ENCODE measurements at regions not wholly inside any gene's neighbourhood (a gene's known extent, or its start where the extent isn't known, plus 50 kb on each side); places are given as distances from the start of the nearest gene placed in this dataset.

DNA sequence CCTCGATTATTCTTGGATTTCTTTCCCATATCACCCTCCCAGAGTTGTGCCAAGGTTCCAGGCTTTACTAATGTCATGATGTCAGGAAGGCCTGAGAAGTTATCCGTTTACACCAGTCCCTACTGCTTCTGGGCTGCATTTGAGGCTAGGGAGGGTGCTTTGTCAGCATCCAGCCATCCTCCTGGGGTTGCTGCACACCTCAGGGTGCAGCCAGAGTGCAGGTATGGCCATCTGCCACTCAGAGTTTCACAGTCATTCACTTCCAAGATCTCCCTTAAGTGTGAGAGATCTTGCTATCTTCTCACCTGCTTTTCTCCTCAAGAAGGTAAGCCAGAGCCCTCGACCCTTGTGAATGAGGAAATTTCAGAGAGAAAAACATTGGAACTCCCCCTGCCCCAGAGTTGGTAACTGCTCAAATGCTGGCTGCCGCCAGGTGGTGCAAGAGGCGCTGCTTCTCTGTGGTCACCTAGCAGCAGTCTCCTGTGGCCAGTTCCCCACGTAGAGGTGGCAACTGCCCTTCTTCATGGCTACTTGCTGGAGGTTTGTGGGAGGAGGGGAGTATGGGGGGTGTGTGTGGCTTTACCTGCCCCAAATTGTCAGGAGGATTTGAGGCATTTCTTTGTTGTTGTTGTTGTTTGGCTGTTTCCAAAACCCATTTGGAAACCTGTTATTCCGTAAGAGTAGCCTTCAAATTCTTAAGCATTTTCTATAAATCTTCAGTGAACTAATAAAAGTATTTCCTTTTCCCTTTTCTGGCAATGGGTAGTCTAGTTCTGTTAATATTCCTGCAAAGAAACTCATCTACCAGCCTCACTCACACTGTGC, 259.6 kb upstream of the DMRT1 start:
- H3K27ac ChIP-seq (ENCODE audit: low read depth, low read length): no peak overlapping the region
- ChIA-PET POLR2A (no interaction called here), CTCF (no interaction called here)
- H3K27me3 ChIP-seq (ENCODE audit: control insufficient read depth, insufficient read depth, low read length): no peaks in the 10 kb centered on the region
- H3K4me3 ChIP-seq (ENCODE audit: low read depth, low read length): no peak overlapping the region
- DNase-seq (ENCODE audit: low read depth, low spot score): no peak
- TF ChIP-seq, protein P1, sequence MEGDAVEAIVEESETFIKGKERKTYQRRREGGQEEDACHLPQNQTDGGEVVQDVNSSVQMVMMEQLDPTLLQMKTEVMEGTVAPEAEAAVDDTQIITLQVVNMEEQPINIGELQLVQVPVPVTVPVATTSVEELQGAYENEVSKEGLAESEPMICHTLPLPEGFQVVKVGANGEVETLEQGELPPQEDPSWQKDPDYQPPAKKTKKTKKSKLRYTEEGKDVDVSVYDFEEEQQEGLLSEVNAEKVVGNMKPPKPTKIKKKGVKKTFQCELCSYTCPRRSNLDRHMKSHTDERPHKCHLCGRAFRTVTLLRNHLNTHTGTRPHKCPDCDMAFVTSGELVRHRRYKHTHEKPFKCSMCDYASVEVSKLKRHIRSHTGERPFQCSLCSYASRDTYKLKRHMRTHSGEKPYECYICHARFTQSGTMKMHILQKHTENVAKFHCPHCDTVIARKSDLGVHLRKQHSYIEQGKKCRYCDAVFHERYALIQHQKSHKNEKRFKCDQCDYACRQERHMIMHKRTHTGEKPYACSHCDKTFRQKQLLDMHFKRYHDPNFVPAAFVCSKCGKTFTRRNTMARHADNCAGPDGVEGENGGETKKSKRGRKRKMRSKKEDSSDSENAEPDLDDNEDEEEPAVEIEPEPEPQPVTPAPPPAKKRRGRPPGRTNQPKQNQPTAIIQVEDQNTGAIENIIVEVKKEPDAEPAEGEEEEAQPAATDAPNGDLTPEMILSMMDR (IDR thresholded peaks at IDR 0.05; ENCODE audit: low read depth, low read length): peak; percentile 51
- H3K9me3 ChIP-seq (ENCODE audit: control insufficient read depth, insufficient read depth, low read length): peaks cover 7% of the 10 kb centered on the region; the same call in 1 of the 2 replicates

DNA sequence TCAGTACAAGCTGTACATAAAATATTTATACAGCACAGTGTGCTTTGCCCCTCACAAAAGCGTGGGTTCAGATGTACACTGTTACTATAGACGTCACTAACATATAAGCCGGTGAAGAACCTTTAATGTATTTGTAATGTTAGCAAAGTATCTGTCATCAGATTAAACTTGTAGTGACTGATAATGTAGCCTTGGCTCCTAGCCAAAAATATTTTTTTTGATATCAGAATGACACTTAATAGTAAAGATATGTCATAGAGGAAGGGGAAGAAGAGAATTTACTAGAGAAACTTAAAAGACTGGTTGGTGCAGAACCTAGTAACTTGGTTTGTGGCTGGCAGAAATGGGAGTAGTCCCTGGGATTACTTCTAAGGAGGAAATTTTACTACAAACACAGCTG, 258.7 kb upstream of the DMRT1 start:
- POLR2A ChIA-PET: no interaction called here
- Histone ChIP-seq H3K27me3 (ENCODE audit: control insufficient read depth, insufficient read depth, low read length) (no peaks in the 10 kb centered on the region), H3K27ac (ENCODE audit: low read depth, low read length) (no peak overlapping the region), H3K4me3 (ENCODE audit: low read depth, low read length) (no peak overlapping the region), H3K9me3 (ENCODE audit: control insufficient read depth, insufficient read depth, low read length) (peaks cover 7% of the 10 kb centered on the region; the same call in 1 of the 2 replicates)
- DNase-seq (ENCODE audit: low read depth, low spot score): no peak
- TF ChIP-seq, protein P1 (IDR thresholded peaks at IDR 0.05; ENCODE audit: low read depth, low read length): no peak
- CTCF ChIA-PET: interaction anchor here (0.9 to 1.2 kb wide), 2 partner anchors 223 to 422 kb away, joined by 3 to 5 read pairs; no protein-coding TSS in a partner anchor

- DNase-seq (ENCODE audit: low read depth, low spot score): no peak
- Histone ChIP-seq H3K4me3 (ENCODE audit: low read depth, low read length) (no peak overlapping the region), H3K27ac (ENCODE audit: low read depth, low read length) (no peak overlapping the region), H3K27me3 (ENCODE audit: control insufficient read depth, insufficient read depth, low read length) (no peaks in the 10 kb centered on the region), H3K9me3 (ENCODE audit: control insufficient read depth, insufficient read depth, low read length) (no peaks in the 10 kb centered on the region)
- TF ChIP-seq, protein P1 (IDR thresholded peaks at IDR 0.05; ENCODE audit: low read depth, low read length): no peak
- CTCF ChIA-PET: interaction anchor here (1.1 kb wide), 1 partner anchor 72 kb away, joined by 3 read pairs; no protein-coding TSS in a partner anchor
- POLR2A ChIA-PET: no interaction called here
Observed at GRCh38 chr9:587527-587926, 254.0 kb upstream of the DMRT1 start.

- POLR2A ChIA-PET: no interaction called here
- DNase-seq (ENCODE audit: low read depth, low spot score): no peak
- TF ChIP-seq, protein P1 (IDR thresholded peaks at IDR 0.05; ENCODE audit: low read depth, low read length): no peak
Observed at GRCh38 chr9:588981-589380, 252.5 kb upstream of the DMRT1 start.

DNA sequence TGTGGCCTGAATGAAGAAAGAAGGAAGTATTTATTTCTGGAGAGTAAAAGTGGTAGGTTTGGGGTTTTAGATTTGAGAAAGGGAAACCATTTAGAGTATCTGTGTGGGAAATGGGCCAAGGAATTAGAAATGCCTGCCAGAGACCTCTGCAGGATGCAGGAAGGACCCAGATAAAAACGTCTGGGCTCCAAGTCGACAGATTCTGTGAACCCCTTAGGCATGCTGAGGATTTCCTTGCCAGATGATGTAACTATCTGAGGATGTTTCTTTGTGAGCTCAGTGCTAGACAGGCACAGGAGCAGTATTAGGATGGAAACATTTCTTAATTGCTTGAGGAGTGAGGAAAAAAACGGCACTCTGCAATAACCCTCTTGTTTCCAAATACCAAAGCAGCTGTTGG, 251.8 kb upstream of the DMRT1 start:
- no peak for DNase-seq (ENCODE audit: low read depth, low spot score)
- Histone ChIP-seq H3K27ac (ENCODE audit: low read depth, low read length) (no peak overlapping the region), H3K4me3 (ENCODE audit: low read depth, low read length) (no peak overlapping the region), H3K27me3 (ENCODE audit: control insufficient read depth, insufficient read depth, low read length) (no peaks in the 10 kb centered on the region), H3K9me3 (ENCODE audit: control insufficient read depth, insufficient read depth, low read length) (no peaks in the 10 kb centered on the region)
- TF ChIP-seq, protein P1 (IDR thresholded peaks at IDR 0.05; ENCODE audit: low read depth, low read length): no peak
- ChIA-PET POLR2A (no interaction called here), CTCF (no interaction called here)

More at GRCh38 chr9:588981-589380, 252.5 kb upstream of the DMRT1 start:
- Histone ChIP-seq H3K27me3 (ENCODE audit: control insufficient read depth, insufficient read depth, low read length) (no peaks in the 10 kb centered on the region), H3K4me3 (ENCODE audit: low read depth, low read length) (no peak overlapping the region), H3K27ac (ENCODE audit: low read depth, low read length) (no peak overlapping the region), H3K9me3 (ENCODE audit: control insufficient read depth, insufficient read depth, low read length) (no peaks in the 10 kb centered on the region)
- CTCF ChIA-PET: no interaction called here

Measured in AG04450 (cell line).